ENCODE measurements at regions not wholly inside any gene's neighbourhood (a gene's known extent, or its start where the extent isn't known, plus 50 kb on each side); places are given as distances from the start of the nearest gene placed in this dataset.

GRCh38 chr12:45644541-45644940, 85.0 kb upstream of the ARID2 start:
- Histone ChIP-seq H3K4me3 (no peak overlapping the region), H3K36me3 (no peaks in the 10 kb centered on the region), H3K27ac (replicated peaks) (no peak overlapping the region), H3K27me3 (ENCODE audit: low read depth) (no peaks in the 10 kb centered on the region), H3K4me1 (no peaks in the 10 kb centered on the region), H3K9me3 (replicated peaks) (no peaks in the 10 kb centered on the region)
- no peak for DNase-seq
- no peak for TF ChIP-seq CTCF (IDR thresholded peaks at IDR 0.05; ENCODE audit: borderline replicate concordance)
- intact Hi-C loops (cut with micrococcal nuclease) = no loop called here

DNA sequence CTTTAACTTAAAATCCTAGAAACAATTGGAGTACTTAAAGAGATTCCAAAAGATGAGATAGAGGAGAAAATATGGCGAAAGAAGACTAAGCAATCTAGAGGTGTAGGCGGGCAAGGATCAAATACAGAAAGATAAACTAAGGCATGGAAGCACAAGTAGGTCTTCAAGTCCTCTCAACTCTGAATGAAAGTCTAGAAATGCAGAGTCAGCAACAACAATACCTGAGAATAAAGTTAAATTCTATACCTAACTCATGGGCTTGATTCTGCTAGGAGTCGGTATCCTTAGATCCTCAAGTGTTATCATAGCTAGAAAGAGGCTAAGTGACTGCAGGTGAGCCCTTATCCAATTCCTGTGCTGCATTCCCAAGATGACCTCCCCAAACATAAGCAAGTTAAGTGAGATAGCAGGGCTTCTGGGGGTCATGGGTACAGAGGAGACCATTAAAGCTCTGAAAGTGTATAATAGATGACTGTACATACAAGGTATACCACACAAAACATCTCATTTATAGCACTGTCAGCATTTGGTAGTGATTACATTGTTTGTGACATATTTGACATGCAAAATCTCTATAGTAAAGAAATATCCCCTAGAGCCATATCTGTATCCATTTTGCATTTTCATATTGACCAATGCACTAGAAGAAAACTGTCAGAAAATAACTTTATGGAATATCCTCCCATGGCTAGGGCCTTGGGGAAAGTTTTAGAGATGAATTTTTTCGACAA, 82.5 kb upstream of the ARID2 start:
- intact Hi-C loops (cut with micrococcal nuclease) = no loop called here
- no peak for DNase-seq
- H3K36me3 ChIP-seq = no peaks in the 10 kb centered on the region

GRCh38 chr12:45648070-45648469, 81.4 kb upstream of the ARID2 start:
- H3K27ac ChIP-seq (replicated peaks) = no peak overlapping the region
- DNase-seq = peak; percentile 20

More for the DNA sequence above, 82.5 kb upstream of the ARID2 start:
- H3K4me1 ChIP-seq = no peaks in the 10 kb centered on the region
- H3K9me3 ChIP-seq (replicated peaks) = no peaks in the 10 kb centered on the region
- no peak overlapping the region for H3K4me3 ChIP-seq
- H3K27ac ChIP-seq (replicated peaks) = no peak overlapping the region
- TF ChIP-seq CTCF (IDR thresholded peaks at IDR 0.05; ENCODE audit: borderline replicate concordance) = no peak
- no peaks in the 10 kb centered on the region for H3K27me3 ChIP-seq (ENCODE audit: low read depth)

DNA sequence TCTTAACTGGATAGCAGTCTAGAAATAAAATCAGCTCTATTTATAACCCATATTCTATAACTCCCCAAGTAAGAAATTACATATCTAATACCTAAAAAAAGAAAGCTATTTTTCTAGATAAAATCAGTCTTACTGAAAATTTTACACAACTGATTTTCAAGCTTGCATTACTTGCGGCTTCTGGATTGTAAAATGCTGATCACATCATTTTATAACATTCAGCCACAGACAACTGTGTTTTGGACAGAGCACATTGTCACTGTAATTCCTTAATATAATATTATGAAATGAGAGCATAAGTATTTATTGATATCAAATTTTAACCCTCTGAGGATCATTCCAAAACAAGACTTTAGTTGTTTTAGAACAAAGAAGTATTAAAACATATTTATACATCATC, 78.5 kb upstream of the ARID2 start:
- Histone ChIP-seq H3K27ac (replicated peaks) (no peak overlapping the region), H3K4me1 (no peaks in the 10 kb centered on the region), H3K4me3 (no peak overlapping the region), H3K9me3 (replicated peaks) (no peaks in the 10 kb centered on the region), H3K36me3 (no peaks in the 10 kb centered on the region), H3K27me3 (ENCODE audit: low read depth) (no peaks in the 10 kb centered on the region)
- TF ChIP-seq CTCF (IDR thresholded peaks at IDR 0.05; ENCODE audit: borderline replicate concordance) = no peak
- DNase-seq = no peak
- intact Hi-C loops (cut with micrococcal nuclease) = no loop called here

More at GRCh38 chr12:45648070-45648469, 81.4 kb upstream of the ARID2 start:
- intact Hi-C loops (cut with micrococcal nuclease) = no loop called here
- no peak for TF ChIP-seq CTCF (IDR thresholded peaks at IDR 0.05; ENCODE audit: borderline replicate concordance)
- Histone ChIP-seq H3K4me1 (no peaks in the 10 kb centered on the region), H3K27me3 (ENCODE audit: low read depth) (no peaks in the 10 kb centered on the region), H3K36me3 (no peaks in the 10 kb centered on the region), H3K4me3 (no peak overlapping the region), H3K9me3 (replicated peaks) (no peaks in the 10 kb centered on the region)

- H3K4me1 ChIP-seq = no peaks in the 10 kb centered on the region
- no peak overlapping the region for H3K27ac ChIP-seq (replicated peaks)
- H3K27me3 ChIP-seq (ENCODE audit: low read depth) = no peaks in the 10 kb centered on the region
- DNase-seq = no peak
- no peaks in the 10 kb centered on the region for H3K36me3 ChIP-seq
- intact Hi-C loops (cut with micrococcal nuclease) = no loop called here
- TF ChIP-seq CTCF (IDR thresholded peaks at IDR 0.05; ENCODE audit: borderline replicate concordance) = no peak
- no peak overlapping the region for H3K4me3 ChIP-seq
- H3K9me3 ChIP-seq (replicated peaks) = no peaks in the 10 kb centered on the region
Observed at GRCh38 chr12:45654002-45654665, 75.4 kb upstream of the ARID2 start.

All from left ventricle myocardium inferior (tissue), 1 donor.